Activated CD8-positive, alpha-beta memory T cell treated with anti-CD3 and anti-CD28 coated beads, Interleukin-2, amount 50 U/mL, for 4 hours (primary cell): ENCODE measurements at regions not wholly inside any gene's neighbourhood (a gene's known extent, or its start where the extent isn't known, plus 50 kb on each side); places are given as distances from the start of the nearest gene placed in this dataset.

Experiments
- DNase-seq: peaks from one replicate; pipeline ENCODE4 v3.0.0-alpha.2; 2020

GRCh38 chr1:24999426-24999825 is 69.3 kb upstream of the RUNX3 start:
- no peak for DNase-seq

GRCh38 chr1:24998563-24999245 is 68.6 kb upstream of the RUNX3 start:
- no peak for DNase-seq

DNA sequence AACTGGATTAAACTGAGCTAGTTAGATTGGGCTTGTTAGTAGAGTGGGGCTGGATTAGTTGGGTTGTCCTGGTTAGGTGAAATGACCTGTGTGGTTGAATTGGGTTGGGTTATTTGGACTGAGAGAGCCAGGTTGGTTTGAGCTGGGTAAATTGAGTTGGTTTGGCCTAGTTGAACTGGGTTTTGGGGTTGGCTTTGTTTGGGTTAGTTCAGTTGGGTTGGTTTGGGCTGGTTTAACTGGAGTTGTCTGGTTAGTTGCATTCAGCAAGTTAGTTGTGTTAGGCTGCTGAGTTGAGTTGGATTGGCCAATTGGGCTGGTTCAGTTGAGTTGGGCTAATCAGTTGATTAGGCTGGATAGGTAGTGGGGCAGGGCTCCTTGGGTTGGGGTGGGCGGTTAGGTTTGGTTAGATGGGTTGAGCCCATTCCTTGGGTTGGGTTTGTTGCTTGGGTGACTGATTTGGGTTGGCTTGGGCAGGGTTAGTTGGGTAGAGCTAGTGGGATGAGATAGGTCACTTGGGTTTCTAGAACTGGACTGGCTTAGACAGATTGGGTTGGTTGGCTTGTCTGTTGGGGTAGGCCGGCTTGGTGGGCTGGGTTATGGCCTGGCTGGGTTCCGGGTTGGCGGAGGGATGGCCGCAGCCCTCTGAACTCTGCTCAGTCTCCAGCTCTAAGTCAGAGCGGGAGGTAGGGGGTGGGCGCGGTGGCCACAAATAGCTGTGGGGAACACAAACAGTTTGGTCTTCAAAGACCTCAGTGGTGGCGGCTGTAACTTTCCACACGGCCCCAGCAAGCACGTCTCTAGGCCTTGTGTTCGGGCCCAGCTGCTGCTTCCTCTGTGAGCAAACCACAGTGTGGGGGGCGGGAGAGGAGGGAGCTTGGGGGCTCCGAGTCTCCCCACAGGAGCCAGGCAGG is 67.2 kb upstream of the RUNX3 start:
- peak; percentile 56 for DNase-seq

- no peak for DNase-seq
Measured at GRCh38 chr1:24996456-24996855, 66.4 kb upstream of the RUNX3 start.

GRCh38 chr1:24995661-24996060 is 65.6 kb upstream of the RUNX3 start:
- DNase-seq, result no peak

GRCh38 chr1:24995140-24995539 is 65.1 kb upstream of the RUNX3 start:
- DNase-seq, result no peak

- DNase-seq, result no peak
Measured at GRCh38 chr1:24993871-24994580, 64.0 kb upstream of the RUNX3 start.

GRCh38 chr1:24992761-24993211 is 62.7 kb upstream of the RUNX3 start:
- no peak for DNase-seq

- DNase-seq, result no peak
Measured at GRCh38 chr1:24992124-24992760, 62.2 kb upstream of the RUNX3 start.

DNA sequence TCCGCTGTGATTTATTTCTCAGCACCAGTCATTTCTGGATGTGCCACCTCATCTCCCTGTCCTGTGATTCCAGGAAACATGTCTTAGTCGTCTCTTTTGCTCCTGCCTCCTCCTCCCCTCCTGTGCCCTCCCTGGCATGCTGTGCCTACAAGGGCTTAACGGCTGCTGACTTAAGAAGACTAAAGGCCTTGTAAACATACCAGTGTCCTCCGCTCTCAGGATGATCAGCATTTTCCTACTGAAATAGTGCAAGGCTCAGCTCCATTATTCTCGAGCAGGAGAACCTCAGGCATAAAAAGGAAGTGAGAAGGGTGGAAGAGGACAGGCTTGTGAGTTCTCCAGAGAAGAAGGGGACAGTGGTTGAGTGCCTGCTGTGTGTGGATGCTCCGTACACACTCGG is 61.6 kb upstream of the RUNX3 start:
- no peak for DNase-seq

GRCh38 chr1:24990779-24991641 is 60.9 kb upstream of the RUNX3 start:
- no peak for DNase-seq

- DNase-seq, result no peak
Measured at GRCh38 chr1:24990136-24990535, 60.1 kb upstream of the RUNX3 start.

- DNase-seq, result no peak
Measured at GRCh38 chr1:24989082-24989481, 59.0 kb upstream of the RUNX3 start.

DNA sequence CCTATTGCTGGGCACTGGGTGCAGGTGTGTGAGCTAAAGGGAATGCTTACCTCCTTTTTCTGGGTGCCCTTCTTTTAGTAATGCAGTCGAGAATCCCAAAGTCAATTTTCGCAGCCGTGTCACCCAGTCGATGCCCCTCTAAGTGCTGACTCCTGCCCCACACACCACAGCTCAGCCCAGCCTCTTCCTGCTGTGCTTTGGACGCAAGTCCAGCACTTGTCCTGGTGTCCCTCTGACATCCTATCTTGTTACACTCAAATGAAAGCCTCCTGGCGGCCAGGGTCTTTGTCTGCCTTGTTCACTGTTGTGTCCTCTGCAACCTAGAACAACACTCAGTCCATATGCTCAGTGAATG is 58.5 kb upstream of the RUNX3 start:
- no peak for DNase-seq

DNA sequence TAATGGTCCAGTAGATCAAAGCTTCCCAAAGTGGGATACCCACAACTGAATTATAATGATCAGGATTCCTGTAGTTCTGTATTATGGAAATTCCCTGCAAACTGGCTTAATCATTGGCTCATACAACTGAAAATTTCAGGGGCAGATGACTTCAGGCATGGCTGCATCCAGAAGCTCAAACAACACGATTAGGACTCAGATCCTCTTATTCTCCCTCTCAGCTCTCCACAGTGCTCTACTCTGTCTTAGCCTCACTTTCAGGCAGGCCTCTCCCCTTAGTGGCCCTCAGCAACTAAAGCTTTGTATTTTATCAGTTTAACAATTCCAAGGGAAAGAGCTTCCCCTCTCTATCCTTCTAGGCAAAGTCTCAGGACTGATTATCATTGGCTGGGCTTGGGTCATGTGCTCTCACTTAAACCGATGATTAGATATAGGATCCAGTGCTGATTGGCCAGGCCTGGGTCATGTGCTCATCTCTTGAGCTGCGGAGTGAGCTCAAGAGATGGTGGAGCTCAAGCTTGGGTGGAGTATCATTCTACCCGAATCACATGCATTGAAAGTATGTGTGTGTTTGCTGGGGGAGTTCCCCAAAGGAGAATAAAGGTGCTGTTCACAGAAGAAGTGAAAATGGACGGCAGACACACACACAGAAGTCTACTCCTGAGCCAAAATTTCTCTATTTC is 57.9 kb upstream of the RUNX3 start:
- no peak for DNase-seq

DNA sequence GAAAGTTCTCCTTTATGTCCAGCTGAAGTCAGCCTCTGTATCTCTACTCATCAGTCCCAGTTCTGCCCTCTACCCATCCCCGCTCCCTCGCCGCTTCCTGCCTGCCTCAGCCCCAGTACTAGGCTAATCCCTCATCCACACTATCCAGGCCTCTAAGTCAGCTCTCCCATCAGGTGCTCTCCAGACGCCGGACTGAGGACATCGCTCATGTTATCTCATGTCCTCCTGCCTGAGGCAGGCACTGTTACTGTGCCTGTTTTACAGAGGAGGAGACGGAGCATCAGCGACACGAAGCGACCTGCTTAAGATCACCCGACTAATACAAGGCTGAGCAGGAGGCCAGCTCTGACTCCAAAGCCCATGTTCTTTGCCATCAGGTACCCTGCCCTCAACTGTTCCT is 57.3 kb upstream of the RUNX3 start:
- DNase-seq, result no peak

DNA sequence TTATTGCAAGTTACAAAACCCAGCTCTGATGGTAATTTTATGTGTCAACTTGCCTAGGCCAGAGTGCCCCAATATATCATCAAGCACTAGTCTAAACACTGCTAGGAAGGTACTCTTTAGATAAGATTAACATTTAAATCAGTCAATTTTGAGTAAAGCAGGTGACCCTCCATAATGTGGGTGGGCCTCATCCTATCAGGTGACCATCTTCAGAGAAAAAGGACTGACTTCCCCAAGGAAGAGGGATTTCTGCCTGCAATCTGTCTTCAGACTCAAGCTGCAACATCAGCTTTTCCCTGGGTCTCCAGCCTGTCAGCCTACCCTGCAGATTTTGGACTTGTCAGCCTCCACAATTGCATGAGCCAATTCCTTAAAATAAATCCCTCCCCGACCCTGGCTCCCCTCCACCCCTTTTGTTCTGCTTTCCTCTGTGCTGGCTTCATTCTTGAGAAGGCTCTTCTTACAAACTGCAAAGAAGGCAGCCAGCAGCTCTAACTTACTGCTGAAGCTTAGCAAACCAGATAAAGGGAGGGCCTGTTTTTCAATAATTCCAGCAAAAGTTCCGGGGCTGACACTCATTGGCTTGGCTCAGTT is 56.4 kb upstream of the RUNX3 start:
- DNase-seq, result no peak

DNA sequence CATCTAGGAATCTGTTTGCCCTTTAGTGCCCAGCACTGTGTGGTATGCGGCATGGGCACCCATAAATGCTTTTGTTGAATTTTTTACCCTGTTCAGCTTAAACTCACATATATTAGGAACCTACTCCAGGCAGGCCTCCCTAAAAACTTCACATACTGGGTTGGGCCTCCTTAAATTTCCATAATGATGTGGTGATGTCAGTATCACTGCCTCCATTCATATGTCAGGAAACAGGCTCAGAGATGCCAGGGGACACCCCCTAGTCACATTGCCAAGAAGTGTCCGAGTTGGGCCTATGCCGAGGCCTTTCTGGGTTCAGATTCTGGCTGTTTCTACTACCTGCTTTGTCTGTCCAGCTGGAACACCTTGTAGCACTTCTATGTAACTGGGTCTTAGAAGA is 55.7 kb upstream of the RUNX3 start:
- no peak for DNase-seq

- DNase-seq, result peak; percentile 52
Measured at GRCh38 chr1:24984800-24985522, 54.9 kb upstream of the RUNX3 start.

GRCh38 chr1:24984300-24984699 is 54.2 kb upstream of the RUNX3 start:
- no peak for DNase-seq
